IPS-NIHi7 (cell line): ENCODE measurements at regions not wholly inside any gene's neighbourhood (a gene's known extent, or its start where the extent isn't known, plus 50 kb on each side); places are given as distances from the start of the nearest gene placed in this dataset.
"Not testable (repeated sequence)": the region's sequence is repeated elsewhere in the genome, so short reads cannot be mapped to it uniquely, and the experiment has no call there.

Experiments
- DNase-seq: peaks from one replicate; pipeline ENCODE4 v3.0.0; 2012; ENCODE audit warnings: mixed read lengths; ENCODE audit errors: extremely low spot score

DNA sequence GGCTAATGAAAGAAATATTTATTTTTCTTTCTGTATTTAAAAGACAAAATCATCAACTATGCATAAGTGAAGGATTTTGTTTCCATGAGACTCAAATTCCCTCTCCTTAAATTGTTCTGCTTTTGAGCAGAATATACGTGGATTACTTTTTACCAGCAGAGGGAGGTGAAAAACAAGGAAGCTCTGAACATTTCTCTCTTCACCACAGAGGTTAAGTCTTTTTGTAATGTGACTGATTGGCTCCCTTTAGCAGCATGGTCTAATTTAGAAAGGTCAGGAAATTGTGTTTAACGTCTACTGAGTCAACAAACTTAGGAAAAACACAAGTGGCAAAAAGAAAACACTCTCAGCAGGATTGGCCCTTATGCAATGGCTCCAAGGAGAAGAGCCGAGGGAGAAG, 55.1 kb upstream of the F9 start:
- no peak for DNase-seq

GRCh38 chrX:139461945-139462344, 68.6 kb upstream of the F9 start:
- not testable (repeated sequence) for DNase-seq

- DNase-seq, result no peak
Measured at GRCh38 chrX:139454743-139455142, 75.8 kb upstream of the F9 start.

- no peak for DNase-seq
Measured at GRCh38 chrX:139448996-139449395, 81.5 kb upstream of the F9 start.

DNA sequence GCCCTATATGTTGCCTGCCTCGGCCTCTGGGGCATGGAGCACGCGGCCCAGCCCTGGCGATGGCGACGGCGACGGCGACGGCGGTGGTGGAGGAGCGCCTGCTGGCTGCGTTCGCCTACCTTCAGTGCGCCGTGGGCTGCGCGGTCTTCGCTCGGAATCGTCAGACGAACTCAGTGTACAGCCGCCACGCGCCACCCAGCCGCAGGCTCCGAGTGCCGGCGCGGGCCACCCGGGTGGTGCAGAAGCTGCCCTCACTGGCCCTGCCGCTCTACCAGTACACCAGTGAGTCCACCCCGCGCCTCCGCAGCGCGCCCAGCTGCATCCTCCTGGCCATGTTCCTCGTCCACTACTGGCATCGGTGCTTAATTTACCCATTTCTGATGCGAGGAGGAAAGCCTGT, 83.7 kb upstream of the F9 start:
- no peak for DNase-seq

DNA sequence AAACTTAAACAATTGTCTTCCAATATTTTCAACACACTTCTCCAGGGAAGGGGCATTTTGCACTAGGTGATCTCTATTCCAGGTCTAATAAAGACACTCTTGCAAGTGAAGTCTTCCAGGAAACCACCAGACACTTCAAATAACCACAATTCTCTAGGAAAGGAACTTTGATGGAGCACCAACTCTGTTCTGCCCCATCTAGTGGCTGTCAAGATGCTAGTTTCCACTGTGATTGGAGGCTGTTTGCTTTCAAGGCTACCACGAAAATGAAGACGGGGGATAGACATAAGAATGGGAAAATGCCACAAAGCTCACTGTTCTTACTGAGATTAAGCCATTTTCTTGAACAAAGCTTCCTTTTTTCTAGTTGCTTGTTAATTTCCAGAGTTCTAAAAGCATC, 100.6 kb upstream of the F9 start:
- peak; percentile 66 for DNase-seq

- DNase-seq, result no peak
Measured at GRCh38 chrX:139423186-139423585, 107.4 kb upstream of the F9 start.

DNA sequence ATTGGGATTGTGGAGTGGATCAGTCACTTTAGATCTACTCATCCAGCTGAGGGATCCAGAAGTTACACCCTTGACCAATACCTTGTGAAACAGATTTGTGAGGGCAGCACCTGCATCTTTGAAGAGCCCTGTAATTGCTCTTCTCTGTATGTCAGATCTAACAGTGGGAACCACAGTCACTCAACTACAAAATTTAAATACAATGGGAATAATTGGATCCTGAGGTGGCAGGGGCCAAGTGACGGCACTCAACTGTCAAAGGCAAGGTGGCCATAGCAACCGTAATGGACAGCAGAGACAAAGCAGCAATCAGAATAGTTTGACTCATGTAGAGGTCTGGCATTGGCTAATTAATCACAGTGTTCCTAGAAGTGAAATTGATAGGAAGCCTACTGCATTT, 132.3 kb upstream of the F9 start:
- not testable (repeated sequence) for DNase-seq

GRCh38 chrX:139388254-139388653, 142.3 kb upstream of the F9 start:
- peak; percentile 20 for DNase-seq

GRCh38 chrX:139382529-139382928, 148.0 kb upstream of the F9 start:
- no peak for DNase-seq

GRCh38 chrX:139376547-139376946, 154.0 kb upstream of the F9 start:
- DNase-seq, result not testable (repeated sequence)

- no peak for DNase-seq
Measured at GRCh38 chrX:139360356-139360755, 170.2 kb upstream of the F9 start.

DNA sequence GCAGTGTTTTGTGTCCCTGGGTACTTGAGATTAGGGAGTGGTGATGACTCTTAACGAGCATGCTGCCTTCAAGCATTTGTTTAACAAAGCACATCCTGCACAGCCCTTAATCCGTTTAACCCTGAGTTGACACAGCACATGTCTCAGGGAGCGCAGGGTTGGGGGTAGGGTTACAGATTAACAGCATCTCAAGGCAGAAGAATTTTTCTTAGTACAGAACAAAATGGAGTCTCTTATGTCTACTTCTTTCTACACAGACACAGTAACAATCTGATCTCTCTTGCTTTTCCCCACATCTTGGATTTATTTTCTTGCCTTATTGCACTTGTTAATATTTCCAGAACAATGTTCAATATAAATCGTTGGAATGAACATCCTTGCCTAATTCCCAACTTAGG, 187.9 kb upstream of the F9 start:
- DNase-seq, result not testable (repeated sequence)

DNA sequence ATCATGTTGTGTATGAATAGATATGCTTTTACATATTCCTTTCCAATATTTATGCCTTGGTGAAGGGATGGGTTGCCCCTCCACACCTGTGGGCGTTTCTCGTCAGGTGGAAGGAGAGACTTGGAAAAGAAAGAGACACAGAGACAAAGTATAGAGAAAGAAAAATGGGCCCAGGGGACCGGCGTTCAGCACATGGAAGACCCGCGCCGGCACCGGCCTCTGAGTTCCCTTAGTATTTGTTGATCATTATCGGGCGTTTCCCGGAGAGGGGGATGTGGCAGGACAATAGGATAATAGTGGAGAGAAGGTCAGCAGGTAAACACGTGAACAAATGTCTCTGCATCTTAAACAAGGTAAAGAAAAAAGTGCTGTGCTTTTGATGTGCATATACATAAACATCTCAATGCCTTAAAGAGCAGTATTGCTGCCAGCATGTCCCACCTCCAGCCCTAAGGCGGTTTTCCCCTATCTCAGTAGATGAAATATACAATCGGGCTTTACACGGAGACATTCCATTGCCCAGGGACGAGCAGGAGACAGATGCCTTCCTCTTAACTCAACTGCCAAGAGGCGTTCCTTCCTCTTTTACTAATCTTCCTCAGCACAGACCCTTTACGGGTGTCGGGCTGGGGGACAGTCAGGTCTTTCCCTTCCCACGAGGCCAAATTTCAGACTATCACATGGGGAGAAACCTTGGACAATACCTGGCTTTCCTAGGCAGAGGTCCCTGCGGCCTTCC, 188.5 kb upstream of the F9 start:
- not testable (repeated sequence) for DNase-seq

DNA sequence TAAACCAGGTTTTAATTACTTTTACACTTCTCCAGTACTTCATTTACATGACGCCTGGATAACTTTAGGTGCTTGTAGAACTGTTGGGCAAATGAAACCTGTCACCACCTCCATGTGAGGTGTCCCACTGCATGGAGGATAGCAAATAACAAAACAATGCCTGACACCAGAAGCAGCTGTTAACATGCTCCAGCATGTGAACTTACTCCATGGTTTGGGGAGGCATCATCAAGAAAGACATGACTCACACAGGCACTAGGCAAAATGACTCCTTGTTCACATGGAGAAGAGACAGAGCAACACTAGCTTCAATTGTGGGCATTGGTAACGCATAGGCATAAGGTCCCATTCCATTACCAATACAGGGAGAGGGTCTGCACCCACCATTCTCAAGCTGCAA, 198.1 kb upstream of the F9 start:
- DNase-seq, result no peak

GRCh38 chrX:139327355-139327754, 203.2 kb upstream of the F9 start:
- no peak for DNase-seq

- no peak for DNase-seq
Measured at GRCh38 chrX:139324756-139325155, 205.8 kb upstream of the F9 start.

- DNase-seq, result not testable (repeated sequence)
Measured at GRCh38 chrX:139320661-139321354, 209.7 kb upstream of the F9 start.

DNA sequence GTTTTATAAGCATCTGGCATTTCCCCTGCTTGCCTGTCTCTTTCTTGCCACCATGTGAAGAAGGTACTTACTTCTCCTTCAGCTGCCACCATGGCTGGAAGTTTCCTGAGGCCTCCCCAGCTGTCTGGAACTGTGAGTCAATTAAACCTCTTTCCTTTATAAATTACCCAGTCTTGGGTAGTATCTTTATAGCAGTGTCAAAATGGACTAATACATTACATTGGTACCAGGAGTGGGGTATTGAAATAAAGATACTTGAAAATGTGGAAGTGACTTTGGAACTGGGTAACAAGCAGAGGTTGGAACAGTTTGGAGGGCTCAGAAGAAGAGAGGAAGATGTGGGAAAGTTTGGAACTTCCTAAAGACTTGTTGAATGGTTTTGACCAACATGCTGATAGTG, 223.9 kb upstream of the F9 start:
- not testable (repeated sequence) for DNase-seq

DNA sequence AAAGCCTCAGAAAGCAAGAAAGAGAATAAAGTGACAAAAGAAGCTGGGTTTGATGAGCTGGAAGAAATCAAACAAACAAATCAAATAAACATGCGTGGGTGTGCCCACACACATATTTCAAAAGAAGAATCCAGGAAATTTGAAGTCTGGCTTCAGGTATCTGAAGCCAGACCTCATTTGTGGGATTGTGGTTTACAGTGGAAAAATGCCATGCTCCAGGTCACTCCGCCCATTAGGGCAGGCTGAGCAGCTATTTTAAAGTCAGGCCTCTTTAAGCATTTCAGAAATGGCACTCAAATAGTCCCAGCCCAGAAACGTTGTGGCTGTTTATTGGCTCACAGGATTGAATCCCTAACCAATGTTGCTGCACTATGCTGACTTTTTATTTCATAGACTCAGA, 226.1 kb upstream of the F9 start:
- DNase-seq, result no peak

- no peak for DNase-seq
Measured at GRCh38 chrX:139299309-139299708, 231.2 kb upstream of the F9 start.

DNA sequence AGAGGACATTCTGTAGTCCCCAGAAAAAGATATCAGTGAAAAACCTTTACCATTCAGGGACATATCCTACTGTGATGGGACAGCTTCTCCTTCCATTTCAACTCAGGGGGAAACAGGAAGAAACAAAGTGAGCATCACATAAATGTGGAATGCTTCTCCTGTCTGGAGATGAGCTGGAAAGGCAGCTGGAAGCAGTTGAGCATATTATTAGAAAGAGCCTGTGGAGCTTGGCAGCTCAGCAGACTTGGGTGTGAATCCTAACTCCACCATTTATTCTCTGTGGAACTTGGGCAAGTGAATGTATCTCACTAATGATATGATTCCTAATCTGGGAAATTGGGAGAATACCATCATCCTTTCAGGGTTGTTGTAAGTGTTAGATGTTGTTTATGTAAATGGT, 232.1 kb upstream of the F9 start:
- DNase-seq, result no peak

DNA sequence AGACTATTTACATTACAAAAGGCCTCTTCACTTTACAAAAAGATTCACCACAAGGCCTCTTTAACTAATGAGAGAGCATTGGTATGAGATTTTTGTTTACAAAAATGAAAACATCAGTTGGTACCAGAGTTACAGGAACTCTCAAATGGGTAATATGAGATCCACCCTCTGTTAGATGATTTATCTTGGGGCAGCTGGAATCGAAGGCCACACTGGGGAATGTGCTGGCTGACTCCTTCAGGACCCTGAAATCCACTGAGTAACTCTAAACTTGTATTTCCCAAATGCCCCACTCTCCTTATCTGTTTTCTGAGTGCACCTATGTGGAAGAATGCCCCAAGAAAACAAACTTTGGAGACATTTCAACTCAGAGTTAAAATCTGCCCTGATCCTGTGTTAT, 232.9 kb upstream of the F9 start:
- no peak for DNase-seq

GRCh38 chrX:139293991-139294390, 236.5 kb upstream of the F9 start:
- DNase-seq, result no peak
